ENCODE measurements at regions not wholly inside any gene's neighbourhood (a gene's known extent, or its start where the extent isn't known, plus 50 kb on each side); places are given as distances from the start of the nearest gene placed in this dataset.

GRCh38 chr13:34886121-34886875, 55.8 kb upstream of the NBEA start:
- Histone ChIP-seq H3K4me3 (ENCODE audit: insufficient read depth, low read depth, low read length) (no peak overlapping the region), H2AK9ac (replicated peaks; ENCODE audit: low read depth, low read length, poor library complexity) (no peak overlapping the region), H2BK15ac (ENCODE audit: low read depth, low read length) (no peak overlapping the region), H3K9ac (ENCODE audit: low read depth, low read length) (no peak overlapping the region), H2BK5ac (ENCODE audit: low read depth, low read length, poor library complexity, severe bottlenecking) (no peak overlapping the region), H3K36me3 (ENCODE audit: control insufficient read depth, insufficient read depth, low read length) (no peaks in the 10 kb centered on the region), H4K5ac (ENCODE audit: low read depth, low read length) (no peak overlapping the region), H3K4me1 (ENCODE audit: control insufficient read depth, insufficient read depth, low read length) (no peaks in the 10 kb centered on the region), H3K14ac (replicated peaks; ENCODE audit: low read depth, low read length) (no peak overlapping the region), H3K27ac (ENCODE audit: insufficient read depth, low read length) (no peak overlapping the region), H2AK5ac (ENCODE audit: low read depth, low read length) (no peak overlapping the region), H3K23ac (ENCODE audit: low read depth, low read length) (no peak overlapping the region), H2BK120ac (ENCODE audit: low read depth, low read length) (no peak overlapping the region), H3K9me1 (ENCODE audit: insufficient read depth, low read length) (no peaks in the 10 kb centered on the region), H3K4me2 (ENCODE audit: low read depth, low read length) (no peak overlapping the region), H4K20me1 (ENCODE audit: insufficient read depth, low read length) (no peaks in the 10 kb centered on the region), H3K4ac (ENCODE audit: low read depth, low read length) (no peak overlapping the region), H3K9me3 (ENCODE audit: control insufficient read depth, insufficient read depth, low read length) (0 out of 2 replicates have a peak, but pooled peaks cover 1% of the 10 kb centered on the region), H2AFZ (replicated peaks; ENCODE audit: low read length, poor library complexity) (no peak overlapping the region), H3K18ac (ENCODE audit: low read depth, low read length) (no peak overlapping the region), H2BK20ac (ENCODE audit: low read depth, low read length) (no peak overlapping the region), H3K27me3 (ENCODE audit: control insufficient read depth, insufficient read depth, low read length) (no peaks in the 10 kb centered on the region), H3K79me1 (ENCODE audit: low read depth in 1 of 2, low read length in 2 of 2) (no peaks in the 10 kb centered on the region), H3K56ac (ENCODE audit: extremely low read depth, insufficient read depth, low read length) (no peak overlapping the region), H4K91ac (ENCODE audit: insufficient read depth, low read depth, low read length) (no peak overlapping the region), H4K8ac (ENCODE audit: low read depth in 2 of 2, low read length in 2 of 2) (no peak overlapping the region)
- TF ChIP-seq NFE2L2 (IDR thresholded peaks at IDR 0.05; ENCODE audit: low read depth, low read length), result no peak
- TF ChIP-seq SMC3 (IDR thresholded peaks at IDR 0.05; ENCODE audit: low read depth, low read length), result no peak
- TF ChIP-seq CTCF (conservative IDR thresholded peaks at IDR 0.05; ENCODE audit: low read depth, low read length), result no peak
- TF ChIP-seq USF2 (IDR thresholded peaks at IDR 0.05; ENCODE audit: low read depth, low read length), result no peak
- no peak for TF ChIP-seq BHLHE40 (IDR thresholded peaks at IDR 0.05; ENCODE audit: low read depth, low read length)
- no peak for TF ChIP-seq MXI1 (IDR thresholded peaks at IDR 0.05; ENCODE audit: borderline replicate concordance, low read depth, low read length)
- TF ChIP-seq RCOR1 (IDR thresholded peaks at IDR 0.05; ENCODE audit: insufficient replicate concordance, low read length), result no peak
- TF ChIP-seq CEBPB (IDR thresholded peaks at IDR 0.05; ENCODE audit: low read depth, low read length), result no peak
- TF ChIP-seq FOS (IDR thresholded peaks at IDR 0.05; ENCODE audit: low read depth, low read length), result no peak
- no peak for TF ChIP-seq ELK1 (IDR thresholded peaks at IDR 0.05; ENCODE audit: borderline replicate concordance, low read depth, low read length)
- TF ChIP-seq CHD1 (IDR thresholded peaks at IDR 0.05; ENCODE audit: low read depth, low read length), result no peak
- no peak for TF ChIP-seq MAFK (IDR thresholded peaks at IDR 0.05; ENCODE audit: low read depth, low read length)
- no TSS peak for BruUV-seq (replicated peaks)
- intact Hi-C loops (cut with micrococcal nuclease), result no loop called here
- WGBS, 2 experiments (ENCODE audit: extremely low coverage in 2 of 2, insufficient read length in 1 of 2), result no CpG with 5 or more reads among the region's 2 CpGs
- in situ Hi-C loops (cut with MboI; ENCODE audit: low sequenced_read_pairs), result no loop called here
- dilution Hi-C loops (cut with HindIII; ENCODE audit: low sequenced_read_pairs, unreplicated experiment), result no loop called here
- DNase-seq (no peak), ATAC-seq (ENCODE audit: low read depth) (no peak)
- ChIA-PET POLR2A (ENCODE audit: unreplicated experiment) (no interaction called here), CTCF (interaction anchor here (1.1 kb wide), 1 partner anchor 126 kb away, joined by 3 read pairs; no protein-coding TSS in a partner anchor)

Data from IMR-90 (cell line).